ENCODE measurements at regions not wholly inside any gene's neighbourhood (a gene's known extent, or its start where the extent isn't known, plus 50 kb on each side); places are given as distances from the start of the nearest gene placed in this dataset.

DNA sequence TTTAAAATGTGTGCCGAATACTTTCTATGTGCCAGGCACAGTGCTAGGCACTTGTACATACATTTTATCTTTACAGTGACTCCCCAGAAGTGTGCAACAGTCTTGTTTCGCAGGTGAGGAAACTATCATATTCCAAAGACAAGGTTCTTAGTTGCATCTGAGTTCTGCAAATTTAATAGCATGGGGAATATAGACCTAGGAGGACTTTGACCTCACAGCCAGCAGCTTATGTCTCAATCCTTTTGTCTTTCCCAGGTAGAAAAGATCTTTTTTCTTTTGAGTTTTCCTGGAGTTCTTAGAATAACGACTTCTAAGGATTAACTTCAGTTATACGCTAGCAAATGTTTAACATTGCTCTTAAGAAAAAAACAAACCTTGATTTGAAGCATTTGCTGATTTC lies 482.8 kb upstream of the ZMIZ1 start:
- no peak overlapping the region for H3K4me3 ChIP-seq
- TF ChIP-seq POLR2A (IDR thresholded peaks at IDR 0.05): no peak
- no peak for TF ChIP-seq POLR2AphosphoS5 (IDR thresholded peaks at IDR 0.05)
- TF ChIP-seq EP300 (IDR thresholded peaks at IDR 0.05): no peak
- TF ChIP-seq, protein P1, sequence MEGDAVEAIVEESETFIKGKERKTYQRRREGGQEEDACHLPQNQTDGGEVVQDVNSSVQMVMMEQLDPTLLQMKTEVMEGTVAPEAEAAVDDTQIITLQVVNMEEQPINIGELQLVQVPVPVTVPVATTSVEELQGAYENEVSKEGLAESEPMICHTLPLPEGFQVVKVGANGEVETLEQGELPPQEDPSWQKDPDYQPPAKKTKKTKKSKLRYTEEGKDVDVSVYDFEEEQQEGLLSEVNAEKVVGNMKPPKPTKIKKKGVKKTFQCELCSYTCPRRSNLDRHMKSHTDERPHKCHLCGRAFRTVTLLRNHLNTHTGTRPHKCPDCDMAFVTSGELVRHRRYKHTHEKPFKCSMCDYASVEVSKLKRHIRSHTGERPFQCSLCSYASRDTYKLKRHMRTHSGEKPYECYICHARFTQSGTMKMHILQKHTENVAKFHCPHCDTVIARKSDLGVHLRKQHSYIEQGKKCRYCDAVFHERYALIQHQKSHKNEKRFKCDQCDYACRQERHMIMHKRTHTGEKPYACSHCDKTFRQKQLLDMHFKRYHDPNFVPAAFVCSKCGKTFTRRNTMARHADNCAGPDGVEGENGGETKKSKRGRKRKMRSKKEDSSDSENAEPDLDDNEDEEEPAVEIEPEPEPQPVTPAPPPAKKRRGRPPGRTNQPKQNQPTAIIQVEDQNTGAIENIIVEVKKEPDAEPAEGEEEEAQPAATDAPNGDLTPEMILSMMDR (IDR thresholded peaks at IDR 0.05): no peak

DNA sequence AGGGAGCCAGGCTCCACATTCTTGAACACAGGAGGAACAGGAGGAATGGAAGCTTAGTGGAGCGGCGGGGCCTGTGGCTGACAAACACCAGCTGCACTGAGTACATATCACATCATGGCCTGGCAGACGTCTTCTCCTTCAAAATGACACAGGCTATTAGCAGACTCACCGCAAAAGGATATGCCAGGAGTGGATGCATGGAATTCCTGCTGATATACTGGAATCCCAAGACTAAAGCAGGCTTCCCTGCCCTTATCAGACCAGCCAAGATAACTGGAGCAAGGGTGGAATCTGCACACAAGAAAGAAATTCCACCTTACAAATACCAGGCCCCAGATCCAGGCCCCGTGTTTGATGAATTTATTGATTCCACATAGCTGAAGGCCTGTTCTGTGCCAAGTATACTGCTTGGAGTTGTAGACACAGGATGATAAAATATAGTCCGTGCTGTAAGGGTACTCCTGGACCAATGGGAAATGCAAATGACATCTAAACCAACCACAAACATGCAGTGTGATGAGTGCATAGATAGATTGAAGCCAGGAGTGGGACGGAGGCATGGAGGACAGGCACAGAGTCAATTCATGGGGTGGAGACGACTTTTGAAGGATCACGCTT lies 480.5 kb upstream of the ZMIZ1 start:
- no peaks in the 10 kb centered on the region for H3K4me1 ChIP-seq
- H3K4me3 ChIP-seq: no peak overlapping the region
- DNase-seq (ENCODE audit: low spot score in 2 of 2): no peak
- H3K9me3 ChIP-seq: no peaks in the 10 kb centered on the region
- no peaks in the 10 kb centered on the region for H3K36me3 ChIP-seq
- TF ChIP-seq POLR2AphosphoS5 (IDR thresholded peaks at IDR 0.05) (no peak), EP300 (IDR thresholded peaks at IDR 0.05) (no peak), POLR2A (IDR thresholded peaks at IDR 0.05) (no peak)
- TF ChIP-seq, protein P1 (IDR thresholded peaks at IDR 0.05): no peak
- H3K27ac ChIP-seq: no peak overlapping the region
- WGBS: 73% methylated on average over 9 of the region's 9 CpGs
- no peaks in the 10 kb centered on the region for H3K27me3 ChIP-seq

More for the DNA sequence above, 482.8 kb upstream of the ZMIZ1 start:
- no peaks in the 10 kb centered on the region for H3K36me3 ChIP-seq
- H3K4me1 ChIP-seq: no peaks in the 10 kb centered on the region
- no peaks in the 10 kb centered on the region for H3K27me3 ChIP-seq
- no peak overlapping the region for H3K27ac ChIP-seq
- DNase-seq (ENCODE audit: low spot score in 2 of 2): no peak
- H3K9me3 ChIP-seq: no peaks in the 10 kb centered on the region
- 98% methylated on average over 4 of the region's 4 CpGs for WGBS

DNA sequence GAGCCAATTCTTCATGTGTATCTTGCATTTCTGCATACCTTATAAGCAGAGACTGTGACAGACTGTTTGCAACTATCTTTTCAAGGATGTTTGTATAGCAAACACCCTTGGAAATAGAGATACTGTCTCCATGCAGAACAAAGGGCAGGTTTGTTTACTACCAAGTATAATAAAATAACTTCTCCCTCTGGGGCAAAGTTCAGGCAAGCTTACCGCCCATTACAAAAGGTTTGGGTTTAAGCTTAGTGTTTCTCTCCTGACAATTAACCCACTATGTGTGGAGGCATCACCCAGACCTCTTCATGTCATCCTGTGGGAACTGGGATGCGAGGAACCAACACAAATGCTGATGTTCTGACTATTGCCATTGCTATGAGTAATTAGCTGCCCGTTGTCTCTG lies 479.1 kb upstream of the ZMIZ1 start:
- H3K4me1 ChIP-seq: no peaks in the 10 kb centered on the region
- no peak for DNase-seq (ENCODE audit: low spot score in 2 of 2)
- no peaks in the 10 kb centered on the region for H3K9me3 ChIP-seq
- H3K36me3 ChIP-seq: no peaks in the 10 kb centered on the region
- no peak overlapping the region for H3K4me3 ChIP-seq
- no peaks in the 10 kb centered on the region for H3K27me3 ChIP-seq
- no peak overlapping the region for H3K27ac ChIP-seq
- 91% methylated on average over 3 of the region's 3 CpGs for WGBS
- TF ChIP-seq, protein P1 (IDR thresholded peaks at IDR 0.05): no peak
- no peak for TF ChIP-seq POLR2A (IDR thresholded peaks at IDR 0.05)
- TF ChIP-seq POLR2AphosphoS5 (IDR thresholded peaks at IDR 0.05): no peak
- no peak for TF ChIP-seq EP300 (IDR thresholded peaks at IDR 0.05)

- TF ChIP-seq POLR2AphosphoS5 (IDR thresholded peaks at IDR 0.05) (no peak), POLR2A (IDR thresholded peaks at IDR 0.05) (no peak), EP300 (IDR thresholded peaks at IDR 0.05) (no peak)
- TF ChIP-seq, protein P1 (IDR thresholded peaks at IDR 0.05): no peak
- no peak for DNase-seq (ENCODE audit: low spot score in 2 of 2)
- WGBS: 91% methylated on average over 2 of the region's 2 CpGs
- no peaks in the 10 kb centered on the region for H3K36me3 ChIP-seq
- no peaks in the 10 kb centered on the region for H3K9me3 ChIP-seq
- H3K27ac ChIP-seq: no peak overlapping the region
- H3K27me3 ChIP-seq: no peaks in the 10 kb centered on the region
- no peaks in the 10 kb centered on the region for H3K4me1 ChIP-seq
- no peak overlapping the region for H3K4me3 ChIP-seq
These were observed 477.7 kb upstream of the ZMIZ1 start for GRCh38 chr10:78591066-78591465.

- DNase-seq (ENCODE audit: low spot score in 2 of 2): no peak
- no peak overlapping the region for H3K27ac ChIP-seq
- H3K27me3 ChIP-seq: no peaks in the 10 kb centered on the region
- H3K9me3 ChIP-seq: no peaks in the 10 kb centered on the region
- 71% methylated on average over 5 of the region's 7 CpGs for WGBS
- no peaks in the 10 kb centered on the region for H3K36me3 ChIP-seq
- no peaks in the 10 kb centered on the region for H3K4me1 ChIP-seq
- TF ChIP-seq EP300 (IDR thresholded peaks at IDR 0.05): no peak
- no peak for TF ChIP-seq POLR2A (IDR thresholded peaks at IDR 0.05)
- TF ChIP-seq POLR2AphosphoS5 (IDR thresholded peaks at IDR 0.05): no peak
- TF ChIP-seq, protein P1 (IDR thresholded peaks at IDR 0.05): no peak
- H3K4me3 ChIP-seq: no peak overlapping the region
These were observed 474.1 kb upstream of the ZMIZ1 start for GRCh38 chr10:78594559-78595268.

All from suprapubic skin (tissue), 4 donors.